B cell (primary cell): ENCODE measurements at regions not wholly inside any gene's neighbourhood (a gene's known extent, or its start where the extent isn't known, plus 50 kb on each side); places are given as distances from the start of the nearest gene placed in this dataset.

Experiments
- ATAC-seq: fragments of 200-7000 bp; cut with Tn5 transposase; one replicate; pipeline ENCODE4 v1.10.0; 2021; ENCODE audit warnings: low read depth, mild to moderate bottlenecking, moderate number of reproducible peaks, moderate library complexity
- CTCF ChIA-PET: fragments of 350-600 bp; sonication (Branson Sonifier 250); formaldehyde crosslinking; loops from one replicate; lab custom pipeline; 2021; ENCODE audit warnings: antibody characterized with exemption, inconsistent platforms; lab: Charles Lee
- POLR2A ChIA-PET: fragments of 350-600 bp; sonication (Branson Sonifier 250); formaldehyde crosslinking; loops from one replicate; lab custom pipeline; 2021; ENCODE audit warnings: antibody characterized with exemption; lab: Charles Lee
- DNase-seq: peaks from one replicate; pipeline ENCODE4 v3.0.0; 2013
- H2AFZ ChIP-seq: 2 replicates; pipeline ENCODE4 v1.6.1; 2012; ENCODE audit warnings: mild to moderate bottlenecking, low read depth, low read length; ENCODE audit not compliant: insufficient read depth, poor library complexity, severe bottlenecking
- H3K27ac ChIP-seq, 2 donors: 1 replicate in 1 of 2; 2 replicates in 1 of 2; pipeline ENCODE4 v1.5.1; 2012 to 2013; ENCODE audit warnings: low read length in 2 of 2, mild to moderate bottlenecking in 2 of 2, moderate library complexity in 1 of 2
- H3K27me3 ChIP-seq, 4 experiments: fragments of 200-600 bp in 1 of 4; sonication (generic) in 1 of 4; replicated peaks in 1 of 4; 1 replicate in 2 of 4; 2 replicates in 2 of 4; pipeline versions ENCODE4 v1.6.1 to v1.7.0; 2013 to 2016; ENCODE audit warnings: low read length in 3 of 4, mild to moderate bottlenecking in 2 of 4, mixed read lengths in 1 of 4, moderate library complexity in 1 of 4; ENCODE audit not compliant: insufficient read depth in 4 of 4, control insufficient read depth in 3 of 4; ENCODE audit errors: control extremely low read depth in 1 of 4
- H3K36me3 ChIP-seq, 2 experiments: replicated peaks in 1 of 2; 1 replicate in 1 of 2; 2 replicates in 1 of 2; pipeline versions ENCODE4 v1.6.1 to v1.7.1; 2013; ENCODE audit warnings: low read length in 1 of 2; ENCODE audit not compliant: insufficient read depth in 2 of 2, control insufficient read depth in 1 of 2; ENCODE audit errors: control extremely low read depth in 1 of 2, extremely low read depth in 1 of 2
- H3K4me1 ChIP-seq, 2 donors: fragments of 200-600 bp in 1 of 2; sonication (generic) in 1 of 2; 1 replicate in 1 of 2; 2 replicates in 1 of 2; pipeline versions ENCODE4 v1.5.1 to v1.6.1; 2013 to 2017; ENCODE audit warnings: low read length in 2 of 2; ENCODE audit not compliant: control insufficient read depth in 2 of 2, insufficient read depth in 2 of 2
- H3K4me2 ChIP-seq: replicated peaks from 2 replicates; pipeline ENCODE3; 2012; ENCODE audit warnings: mild to moderate bottlenecking, low read depth, low read length; ENCODE audit not compliant: poor library complexity, severe bottlenecking
- H3K4me3 ChIP-seq, 5 experiments: fragments of 200-600 bp in 1 of 5; sonication (generic) in 1 of 5; 1 replicate in 3 of 5; 2 replicates in 2 of 5; pipeline versions ENCODE4 v1.5.1 to v1.7.0; 2011 to 2016; ENCODE audit warnings: low read length in 4 of 5, mild to moderate bottlenecking in 4 of 5, low read depth in 2 of 5, control low read depth in 1 of 5, moderate library complexity in 1 of 5; ENCODE audit not compliant: insufficient read depth in 1 of 5; ENCODE audit errors: control extremely low read depth in 1 of 5, extremely low read depth in 1 of 5
- H3K79me2 ChIP-seq: fragments of 200-600 bp; sonication (generic); one replicate; pipeline ENCODE4 v1.6.0; 2016; ENCODE audit warnings: low read length; ENCODE audit not compliant: control insufficient read depth, insufficient read depth
- H3K9ac ChIP-seq: fragments of 200-600 bp; sonication (generic); 2 replicates; pipeline ENCODE4 v1.6.1; 2017; ENCODE audit warnings: mild to moderate bottlenecking, low read length, moderate library complexity
- H3K9me3 ChIP-seq, 3 donors: one replicate each; pipeline versions ENCODE4 v1.6.1 to v1.7.1; 2013; ENCODE audit warnings: low read length in 2 of 3; ENCODE audit not compliant: control insufficient read depth in 2 of 3, insufficient read depth in 1 of 3; ENCODE audit errors: control extremely low read depth in 1 of 3
- H4K20me1 ChIP-seq: 2 replicates; pipeline ENCODE4 v1.6.0; 2012; ENCODE audit warnings: mild to moderate bottlenecking, low read length; ENCODE audit not compliant: insufficient read depth, control insufficient read depth, poor library complexity, severe bottlenecking
- H3K27ac Mint-ChIP-seq: one replicate; pipeline ENCODE4 v1.8.0; 2021; ENCODE audit warnings: mixed read lengths
- H3K27me3 Mint-ChIP-seq: one replicate; pipeline ENCODE4 v1.8.0; 2021; ENCODE audit warnings: mixed read lengths
- H3K4me1 Mint-ChIP-seq: one replicate; pipeline ENCODE4 v1.8.0; 2021; ENCODE audit warnings: mixed read lengths
- H3K4me3 Mint-ChIP-seq: one replicate; pipeline ENCODE4 v1.8.0; 2021; ENCODE audit warnings: mixed read lengths
- H3K9me3 Mint-ChIP-seq: one replicate; pipeline ENCODE4 v1.8.0; 2022; ENCODE audit warnings: mixed read lengths; ENCODE audit not compliant: insufficient read depth
- CTCF ChIP-seq: fragments of 200-600 bp; IDR thresholded peaks from one replicate; pipeline ENCODE4 v1.8.0; 2022; ENCODE audit warnings: antibody characterized with exemption, mild to moderate bottlenecking
- EZH2 ChIP-seq: IDR thresholded peaks from 2 replicates; pipeline ENCODE4 v1.6.1; 2012; ENCODE audit warnings: borderline replicate concordance, low read depth, mild to moderate bottlenecking, moderate library complexity, low read length; ENCODE audit not compliant: insufficient read depth, poor library complexity, severe bottlenecking
- WGBS: methylation state at CpG from one replicate; pipeline ENCODE4 v1.1.5; 2013; ENCODE audit warnings: missing lambda C conversion rate; ENCODE audit not compliant: insufficient coverage; 5-methylcytosine and 5-hydroxymethylcytosine counted together
- intact Hi-C: fragments of 100-400 bp; cut with micrococcal nuclease; formaldehyde crosslinking; loops from one replicate; pipeline ENCODE4 v1.10.0; 2022

DNA sequence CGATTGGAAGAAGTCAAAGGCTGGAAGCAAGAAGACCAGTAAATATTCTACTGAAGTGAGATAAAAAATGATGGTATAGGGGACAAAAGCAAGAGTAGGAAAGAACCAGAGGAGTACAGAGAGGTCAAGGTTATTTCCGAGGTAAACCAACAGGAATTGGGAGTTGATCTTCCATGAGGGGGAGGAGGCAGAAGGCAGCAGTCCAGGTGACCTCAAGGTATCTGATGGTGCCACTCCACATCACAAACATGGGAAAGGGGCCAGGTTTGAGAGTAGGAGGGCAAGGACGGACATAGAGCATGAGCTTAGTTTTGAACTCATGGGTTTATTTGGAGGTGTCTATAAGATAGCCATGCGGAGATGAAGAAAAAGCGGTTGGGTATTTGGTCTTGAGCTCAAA, 79.4 kb upstream of the CDYL2 start:
- DNase-seq (no peak), ATAC-seq (no peak)
- Histone ChIP-seq H3K27ac (no peak overlapping the region), H3K9me3 (no peaks in the 10 kb centered on the region), H3K36me3 (no peaks in the 10 kb centered on the region), H3K4me3 (no peak overlapping the region), H3K79me2 (no peaks in the 10 kb centered on the region), H3K9ac (no peak overlapping the region), H3K4me2 (no peak overlapping the region), H4K20me1 (no peaks in the 10 kb centered on the region), H3K27me3 (no peaks in the 10 kb centered on the region), H2AFZ (no peak overlapping the region), H3K4me1 (no peaks in the 10 kb centered on the region)
- WGBS = 89% methylated on average over 5 of the region's 5 CpGs
- H3K4me1 Mint-ChIP-seq = no peaks in the 10 kb centered on the region
- TF ChIP-seq CTCF (no peak), EZH2 (no peak)
- CTCF ChIA-PET = no interaction called here
- H3K4me3 Mint-ChIP-seq = no peak overlapping the region
- no peak overlapping the region for H3K27ac Mint-ChIP-seq
- H3K9me3 Mint-ChIP-seq = no peaks in the 10 kb centered on the region
- peaks cover 16% of the 10 kb centered on the region for H3K27me3 Mint-ChIP-seq
- intact Hi-C loops = no loop called here
- POLR2A ChIA-PET = no interaction called here

GRCh38 chr16:80883159-80883642, 78.8 kb upstream of the CDYL2 start:
- H3K4me3 ChIP-seq = no peak overlapping the region
- intact Hi-C loops = no loop called here

More at GRCh38 chr16:80883159-80883642, 78.8 kb upstream of the CDYL2 start:
- Histone ChIP-seq H3K79me2 (no peaks in the 10 kb centered on the region), H3K4me2 (no peak overlapping the region), H4K20me1 (no peaks in the 10 kb centered on the region), H3K27ac (no peak overlapping the region), H3K9me3 (no peaks in the 10 kb centered on the region), H3K4me1 (no peaks in the 10 kb centered on the region), H3K36me3 (no peaks in the 10 kb centered on the region), H3K9ac (no peak overlapping the region), H2AFZ (no peak overlapping the region), H3K27me3 (no peaks in the 10 kb centered on the region)
- WGBS = 83% methylated on average over 4 of the region's 4 CpGs
- no peak overlapping the region for H3K27ac Mint-ChIP-seq
- peaks cover 16% of the 10 kb centered on the region for H3K27me3 Mint-ChIP-seq
- CTCF ChIA-PET = no interaction called here
- H3K4me3 Mint-ChIP-seq = no peak overlapping the region
- DNase-seq (no peak), ATAC-seq (no peak)
- POLR2A ChIA-PET = no interaction called here
- TF ChIP-seq EZH2 (no peak), CTCF (no peak)
- no peaks in the 10 kb centered on the region for H3K9me3 Mint-ChIP-seq
- no peaks in the 10 kb centered on the region for H3K4me1 Mint-ChIP-seq
